ENCODE measurements at regions not wholly inside any gene's neighbourhood (a gene's known extent, or its start where the extent isn't known, plus 50 kb on each side); places are given as distances from the start of the nearest gene placed in this dataset.

DNA sequence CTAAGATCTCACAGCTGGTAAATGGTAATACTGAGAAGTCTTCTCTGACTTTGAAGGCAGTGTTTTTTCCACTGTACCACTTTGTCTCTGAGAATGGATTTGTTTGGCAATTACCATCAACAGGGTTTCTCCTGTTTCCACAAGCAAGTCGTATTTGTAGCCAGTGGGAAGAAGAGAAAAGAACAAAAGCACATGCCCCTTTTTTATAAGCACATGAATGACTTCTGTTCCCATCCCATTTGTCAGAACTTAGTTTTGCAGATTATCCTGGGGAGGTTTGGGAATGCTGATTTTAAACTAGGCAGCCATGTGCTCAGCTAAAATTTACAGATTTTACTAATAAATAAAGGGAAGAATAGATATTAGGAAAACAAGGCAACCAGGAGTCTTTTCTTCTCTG, 92.9 kb upstream of the ZSWIM2 start:
- TF ChIP-seq POLR2A (IDR thresholded peaks at IDR 0.05) (no peak), EP300 (IDR thresholded peaks at IDR 0.05) (no peak)

All from upper lobe of left lung (tissue), 4 donors.